Embryonic facial prominence (tissue), 1 donor: ENCODE measurements at regions not wholly inside any gene's neighbourhood (a gene's known extent, or its start where the extent isn't known, plus 50 kb on each side); places are given as distances from the start of the nearest gene placed in this dataset.

ENCODE experiments used
- DNase-seq: peaks from one replicate; pipeline ENCODE4 v3.0.0-alpha.2; 2016; ENCODE audit errors: extremely low spot score

- DNase-seq: no peak
These were observed 1080.9 kb upstream of the TENM3 start for GRCh38 chr4:181162266-181162665.

- no peak for DNase-seq
These were observed 1080.5 kb upstream of the TENM3 start for GRCh38 chr4:181162676-181163075.

GRCh38 chr4:181166742-181167399 lies 1076.3 kb upstream of the TENM3 start:
- DNase-seq: no peak

GRCh38 chr4:181168011-181168805 lies 1075.0 kb upstream of the TENM3 start:
- no peak for DNase-seq

- no peak for DNase-seq
These were observed 1070.2 kb upstream of the TENM3 start for GRCh38 chr4:181173046-181173445.

- DNase-seq: no peak
These were observed 1066.9 kb upstream of the TENM3 start for GRCh38 chr4:181176306-181176705.

- DNase-seq: no peak
These were observed 1061.9 kb upstream of the TENM3 start for GRCh38 chr4:181181331-181181730.

- DNase-seq: no peak
These were observed 1053.5 kb upstream of the TENM3 start for GRCh38 chr4:181189751-181190150.

GRCh38 chr4:181193131-181193930 lies 1049.9 kb upstream of the TENM3 start:
- no peak for DNase-seq

- DNase-seq: no peak
These were observed 1049.1 kb upstream of the TENM3 start for GRCh38 chr4:181194096-181194495.

- no peak for DNase-seq
These were observed 1043.1 kb upstream of the TENM3 start for GRCh38 chr4:181200076-181200475.

- DNase-seq: no peak
These were observed 1041.0 kb upstream of the TENM3 start for GRCh38 chr4:181202240-181202639.

- DNase-seq: no peak
These were observed 1039.1 kb upstream of the TENM3 start for GRCh38 chr4:181204109-181204508.

- no peak for DNase-seq
These were observed 1029.7 kb upstream of the TENM3 start for GRCh38 chr4:181213551-181213950.

- DNase-seq: no peak
These were observed 1026.7 kb upstream of the TENM3 start for GRCh38 chr4:181216501-181216900.

GRCh38 chr4:181219783-181220416 lies 1023.3 kb upstream of the TENM3 start:
- no peak for DNase-seq

- DNase-seq: no peak
These were observed 1018.4 kb upstream of the TENM3 start for GRCh38 chr4:181224852-181225251.

GRCh38 chr4:181225616-181226261 lies 1017.5 kb upstream of the TENM3 start:
- no peak for DNase-seq

- no peak for DNase-seq
These were observed 1008.1 kb upstream of the TENM3 start for GRCh38 chr4:181234951-181235680.

GRCh38 chr4:181245326-181245725 lies 997.9 kb upstream of the TENM3 start:
- DNase-seq: no peak

GRCh38 chr4:181249031-181249430 lies 994.2 kb upstream of the TENM3 start:
- DNase-seq: no peak
